ENCODE measurements at regions not wholly inside any gene's neighbourhood (a gene's known extent, or its start where the extent isn't known, plus 50 kb on each side); places are given as distances from the start of the nearest gene placed in this dataset.
"Not testable (repeated sequence)": the region's sequence is repeated elsewhere in the genome, so short reads cannot be mapped to it uniquely, and the experiment has no call there.

DNA sequence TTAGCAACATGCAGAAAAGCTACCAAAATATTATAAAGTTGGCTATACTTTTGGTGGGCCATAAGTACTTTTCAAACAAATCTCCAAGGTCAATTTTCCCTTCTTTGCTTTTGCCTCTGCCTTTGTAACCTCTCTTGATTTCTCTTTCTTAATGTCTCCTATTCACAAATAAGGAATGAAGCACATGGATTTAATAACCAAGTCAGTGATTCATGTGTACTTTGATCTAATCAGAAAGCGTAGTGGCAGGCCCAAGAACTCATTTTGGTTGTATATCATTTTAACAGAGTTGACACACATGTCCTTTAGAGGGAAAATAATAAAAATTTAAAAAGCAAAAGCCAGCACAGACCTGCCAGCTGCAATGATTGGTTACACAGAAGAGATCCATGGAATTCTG is 93.7 kb downstream of the FZD1 start:
- Histone ChIP-seq H3K27me3 (ENCODE audit: insufficient read depth, low read depth) (no peaks in the 10 kb centered on the region), H3K4me1 (ENCODE audit: low read depth, poor library complexity, severe bottlenecking) (no peaks in the 10 kb centered on the region), H4K20me1 (ENCODE audit: insufficient read depth) (no peaks in the 10 kb centered on the region), H3K4me3 (IDR thresholded peaks at IDR 0.05; ENCODE audit: insufficient read depth, low read depth, low read length) (no peak overlapping the region), H3K36me3 (ENCODE audit: insufficient read depth) (no peaks in the 10 kb centered on the region), H3K9ac (no peak overlapping the region), H2AFZ (ENCODE audit: low read depth) (no peak overlapping the region), H3K27ac (no peak overlapping the region), H3K79me2 (ENCODE audit: insufficient read depth, low read depth) (no peaks in the 10 kb centered on the region), H3K4me2 (no peak overlapping the region)
- no peak for TF ChIP-seq CTCF (conservative IDR thresholded peaks at IDR 0.05; ENCODE audit: low read depth, low read length)

GRCh38 chr7:91358303-91358702 is 94.1 kb downstream of the FZD1 start:
- H3K27ac ChIP-seq = no peak overlapping the region

DNA sequence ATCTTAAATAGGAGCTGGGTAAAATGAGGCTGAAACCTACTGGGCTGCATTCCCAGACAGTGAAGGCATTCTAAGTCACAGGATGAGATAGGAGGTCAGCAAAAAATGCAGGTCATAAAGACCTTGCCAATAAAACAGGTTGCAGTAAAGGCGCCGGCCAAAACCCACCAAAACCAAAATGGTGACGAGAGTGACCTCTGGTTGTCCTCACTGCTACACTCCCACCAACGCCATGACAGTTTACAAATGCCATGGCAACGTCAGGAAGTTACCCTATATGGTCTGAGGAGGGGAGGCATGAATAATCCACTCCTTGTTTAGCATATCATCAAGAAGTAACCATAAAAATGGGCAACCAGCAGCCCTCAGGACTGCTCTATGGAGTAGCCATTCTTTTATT is 100.9 kb downstream of the FZD1 start:
- H3K79me2 ChIP-seq (ENCODE audit: insufficient read depth, low read depth); H3K4me2 ChIP-seq; H3K27me3 ChIP-seq (ENCODE audit: insufficient read depth, low read depth); H3K9ac ChIP-seq; H4K20me1 ChIP-seq (ENCODE audit: insufficient read depth); H3K27ac ChIP-seq; H3K36me3 ChIP-seq (ENCODE audit: insufficient read depth); H2AFZ ChIP-seq (ENCODE audit: low read depth); H3K4me1 ChIP-seq (ENCODE audit: low read depth, poor library complexity, severe bottlenecking); H3K4me3 ChIP-seq (IDR thresholded peaks at IDR 0.05; ENCODE audit: insufficient read depth, low read depth, low read length): not testable (repeated sequence)

More at GRCh38 chr7:91358303-91358702, 94.1 kb downstream of the FZD1 start:
- Histone ChIP-seq H3K79me2 (ENCODE audit: insufficient read depth, low read depth) (no peaks in the 10 kb centered on the region), H3K4me1 (ENCODE audit: low read depth, poor library complexity, severe bottlenecking) (no peaks in the 10 kb centered on the region), H2AFZ (ENCODE audit: low read depth) (no peak overlapping the region), H3K4me2 (no peak overlapping the region), H3K9ac (no peak overlapping the region), H4K20me1 (ENCODE audit: insufficient read depth) (no peaks in the 10 kb centered on the region), H3K4me3 (IDR thresholded peaks at IDR 0.05; ENCODE audit: insufficient read depth, low read depth, low read length) (no peak overlapping the region), H3K27me3 (ENCODE audit: insufficient read depth, low read depth) (no peaks in the 10 kb centered on the region), H3K36me3 (ENCODE audit: insufficient read depth) (no peaks in the 10 kb centered on the region)
- TF ChIP-seq CTCF (conservative IDR thresholded peaks at IDR 0.05; ENCODE audit: low read depth, low read length) = no peak

DNA sequence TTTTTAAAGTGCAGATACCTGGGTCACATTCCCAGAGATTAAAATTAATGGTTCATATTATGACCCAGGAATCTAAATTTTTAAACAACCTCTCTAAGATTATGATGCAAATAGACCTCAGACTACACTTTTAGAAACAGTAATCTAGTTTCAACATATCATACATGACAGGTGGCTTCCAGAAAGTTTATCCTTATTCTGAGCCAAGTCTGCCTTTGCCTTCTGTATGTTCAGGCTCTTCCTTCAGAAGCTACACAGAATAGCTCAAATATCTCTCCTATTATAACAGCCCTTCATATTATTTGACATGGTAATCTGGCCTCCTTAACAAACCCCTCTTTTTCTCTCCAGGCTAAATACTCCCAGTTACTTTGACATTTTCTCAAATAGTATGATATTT is 101.9 kb downstream of the FZD1 start:
- H3K27me3 ChIP-seq (ENCODE audit: insufficient read depth, low read depth) = no peaks in the 10 kb centered on the region
- no peaks in the 10 kb centered on the region for H3K36me3 ChIP-seq (ENCODE audit: insufficient read depth)
- H4K20me1 ChIP-seq (ENCODE audit: insufficient read depth) = no peaks in the 10 kb centered on the region
- H3K4me2 ChIP-seq = no peak overlapping the region
- H3K79me2 ChIP-seq (ENCODE audit: insufficient read depth, low read depth) = no peaks in the 10 kb centered on the region
- no peak overlapping the region for H3K27ac ChIP-seq
- TF ChIP-seq CTCF (conservative IDR thresholded peaks at IDR 0.05; ENCODE audit: low read depth, low read length) = no peak
- no peak overlapping the region for H3K9ac ChIP-seq
- H2AFZ ChIP-seq (ENCODE audit: low read depth) = no peak overlapping the region
- H3K4me3 ChIP-seq (IDR thresholded peaks at IDR 0.05; ENCODE audit: insufficient read depth, low read depth, low read length) = no peak overlapping the region
- H3K4me1 ChIP-seq (ENCODE audit: low read depth, poor library complexity, severe bottlenecking) = no peaks in the 10 kb centered on the region

DNA sequence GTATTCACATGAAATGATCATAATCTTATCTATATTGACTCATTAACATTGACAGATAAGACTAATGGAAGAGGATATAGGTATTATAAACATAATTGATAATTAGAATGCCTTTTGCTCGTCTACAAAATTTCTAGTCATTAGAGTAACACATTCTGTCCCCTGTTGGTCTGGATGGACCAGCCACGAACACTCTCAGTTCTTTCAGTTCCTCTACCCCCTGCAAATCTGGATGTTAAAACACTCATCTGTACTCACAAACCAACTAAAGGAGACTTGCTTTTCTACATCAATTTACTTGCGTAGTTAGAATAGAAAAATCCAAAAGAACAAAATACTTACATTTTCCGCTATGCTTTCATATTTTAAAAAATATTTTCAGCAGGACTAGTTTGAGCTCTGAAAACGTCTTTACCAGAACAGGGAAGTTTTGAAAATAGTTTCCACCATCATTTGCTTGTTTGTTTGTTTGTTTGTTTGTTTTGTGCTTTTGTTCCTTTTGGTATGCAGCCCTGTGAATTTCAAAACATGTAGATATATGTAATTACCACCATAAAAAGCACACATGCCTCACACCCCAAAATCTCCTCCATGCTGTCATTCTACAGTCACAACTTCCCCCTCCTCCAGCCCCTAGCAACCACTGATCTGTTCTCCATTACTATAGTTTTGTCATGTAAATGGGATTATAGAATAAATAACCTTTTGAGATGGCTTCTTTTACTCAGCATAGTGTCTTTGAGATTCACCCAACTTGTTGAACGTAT is 103.8 kb downstream of the FZD1 start:
- H3K9ac ChIP-seq = no peak overlapping the region
- H3K79me2 ChIP-seq (ENCODE audit: insufficient read depth, low read depth) = no peaks in the 10 kb centered on the region
- no peak overlapping the region for H3K27ac ChIP-seq
- H3K27me3 ChIP-seq (ENCODE audit: insufficient read depth, low read depth) = no peaks in the 10 kb centered on the region
- H4K20me1 ChIP-seq (ENCODE audit: insufficient read depth) = no peaks in the 10 kb centered on the region
- H2AFZ ChIP-seq (ENCODE audit: low read depth) = no peak overlapping the region
- no peak for TF ChIP-seq CTCF (conservative IDR thresholded peaks at IDR 0.05; ENCODE audit: low read depth, low read length)
- H3K4me3 ChIP-seq (IDR thresholded peaks at IDR 0.05; ENCODE audit: insufficient read depth, low read depth, low read length) = no peak overlapping the region
- no peak overlapping the region for H3K4me2 ChIP-seq
- no peaks in the 10 kb centered on the region for H3K4me1 ChIP-seq (ENCODE audit: low read depth, poor library complexity, severe bottlenecking)
- no peaks in the 10 kb centered on the region for H3K36me3 ChIP-seq (ENCODE audit: insufficient read depth)

Measured in KMS-11 (cell line).